HEK293 (cell line): ENCODE measurements at regions not wholly inside any gene's neighbourhood (a gene's known extent, or its start where the extent isn't known, plus 50 kb on each side); places are given as distances from the start of the nearest gene placed in this dataset.

ENCODE experiments used
- CTCF ChIA-PET: fragments of 350-600 bp; formaldehyde crosslinking; extraction: SDS; loops from one replicate; lab custom pipeline; 2021; ENCODE audit warnings: antibody characterized with exemption; lab: Yijun Ruan, JAX
- POLR2A ChIA-PET: fragments of 300-600 bp; formaldehyde crosslinking; extraction: SDS; loops from one replicate; lab custom pipeline; 2020; ENCODE audit warnings: antibody characterized with exemption, inconsistent platforms; lab: Yijun Ruan, JAX
- H3K27ac ChIP-seq: fragments of 200-500 bp; sonication (Bioruptor generic); 2 replicates; pipeline ENCODE4 v1.5.1; 2014; ENCODE audit warnings: low read depth, low read length, control low read depth, inconsistent platforms; ENCODE audit errors: extremely low read depth
- H3K36me3 ChIP-seq, 2 experiments: fragments of 200-500 bp in 1 of 2; sonication (Bioruptor generic) in 1 of 2; 1 replicate in 1 of 2; 2 replicates in 1 of 2; pipeline ENCODE4 v1.5.1; 2014 to 2017; ENCODE audit warnings: inconsistent platforms in 2 of 2, low read length in 2 of 2; ENCODE audit not compliant: control insufficient read depth in 2 of 2, insufficient read depth in 1 of 2
- H3K4me1 ChIP-seq: fragments of 200-500 bp; sonication (Bioruptor generic); 2 replicates; pipeline ENCODE4 v1.5.1; 2014; ENCODE audit warnings: mild to moderate bottlenecking, low read length, inconsistent platforms; ENCODE audit not compliant: control insufficient read depth, insufficient read depth
- H3K4me3 ChIP-seq: 2 replicates; pipeline ENCODE4 v1.5.1; 2011; ENCODE audit warnings: low read depth, mild to moderate bottlenecking, control low read depth, low read length, moderate library complexity
- H3K9me3 ChIP-seq: fragments of 200-500 bp; sonication (Bioruptor generic); 2 replicates; pipeline ENCODE4 v1.5.1; 2014; ENCODE audit warnings: low read depth, low read length, inconsistent platforms; ENCODE audit not compliant: control insufficient read depth, insufficient read depth
- AEBP2 ChIP-seq: fragments of 450-650 bp; formaldehyde crosslinking; IDR thresholded peaks from 2 replicates; pipeline ENCODE4 v1.5.1; 2016; ENCODE audit warnings: missing biosample characterization, missing genetic modification characterization, borderline replicate concordance
- EGR2 ChIP-seq: fragments of 450-650 bp; formaldehyde crosslinking; IDR thresholded peaks from 2 replicates; pipeline ENCODE4 v1.5.1; 2016; ENCODE audit warnings: low read depth, missing biosample characterization, missing genetic modification characterization
- HOXD13 ChIP-seq: sonication (generic); formaldehyde crosslinking; IDR thresholded peaks from 2 replicates; pipeline ENCODE4 v1.8.0; 2022; ENCODE audit warnings: missing genetic modification reagents, borderline replicate concordance
- IKZF3 ChIP-seq: fragments of 450-650 bp; IDR thresholded peaks from 2 replicates; pipeline ENCODE4 v1.5.0; 2018; ENCODE audit warnings: missing biosample characterization, mild to moderate bottlenecking, missing genetic modification characterization, moderate library complexity
- KLF17 ChIP-seq: fragments of 450-650 bp; formaldehyde crosslinking; IDR thresholded peaks from 2 replicates; pipeline ENCODE4 v1.5.1; 2016; ENCODE audit warnings: missing biosample characterization, missing genetic modification characterization
- KLF9 ChIP-seq: fragments of 450-650 bp; formaldehyde crosslinking; IDR thresholded peaks from 2 replicates; pipeline ENCODE4 v1.5.1; 2016; ENCODE audit warnings: missing biosample characterization, missing genetic modification characterization, low read depth
- SCRT2 ChIP-seq: fragments of 450-650 bp; formaldehyde crosslinking; IDR thresholded peaks from 2 replicates; pipeline ENCODE4 v1.5.1; 2016; ENCODE audit warnings: missing biosample characterization, missing genetic modification characterization
- ZBTB8A ChIP-seq: fragments of 450-650 bp; formaldehyde crosslinking; IDR thresholded peaks from 2 replicates; pipeline ENCODE4 v1.5.1; 2016; ENCODE audit warnings: missing biosample characterization, missing genetic modification characterization
- ZNF148 ChIP-seq: fragments of 450-650 bp; formaldehyde crosslinking; IDR thresholded peaks from 2 replicates; pipeline ENCODE4 v1.5.0; 2017; ENCODE audit warnings: missing biosample characterization, missing genetic modification characterization, borderline replicate concordance
- ZNF174 ChIP-seq: fragments of 450-650 bp; formaldehyde crosslinking; IDR thresholded peaks from 2 replicates; pipeline ENCODE4 v1.5.0; 2017; ENCODE audit warnings: missing biosample characterization, mild to moderate bottlenecking, missing genetic modification characterization
- ZNF2 ChIP-seq: fragments of 450-650 bp; formaldehyde crosslinking; IDR thresholded peaks from 2 replicates; pipeline ENCODE4 v1.5.1; 2016; ENCODE audit warnings: missing biosample characterization, missing genetic modification characterization
- ZNF354C ChIP-seq: fragments of 450-650 bp; formaldehyde crosslinking; IDR thresholded peaks from 2 replicates; pipeline ENCODE4 v1.5.1; 2016; ENCODE audit warnings: missing biosample characterization, missing genetic modification characterization, low read depth, borderline replicate concordance
- ZNF37A ChIP-seq: fragments of 450-650 bp; IDR thresholded peaks from 2 replicates; pipeline ENCODE4 v1.5.1; 2018; ENCODE audit warnings: missing biosample characterization, missing genetic modification characterization
- ZNF48 ChIP-seq: fragments of 450-650 bp; formaldehyde crosslinking; IDR thresholded peaks from 2 replicates; pipeline ENCODE4 v1.5.1; 2016; ENCODE audit warnings: missing biosample characterization, missing genetic modification characterization
- ZNF510 ChIP-seq: fragments of 450-650 bp; formaldehyde crosslinking; IDR thresholded peaks from 2 replicates; pipeline ENCODE4 v1.5.1; 2018; ENCODE audit warnings: mild to moderate bottlenecking, missing genetic modification characterization, missing biosample characterization; ENCODE audit not compliant: insufficient replicate concordance
- ZNF521 ChIP-seq: fragments of 450-650 bp; formaldehyde crosslinking; IDR thresholded peaks from 2 replicates; pipeline ENCODE4 v1.5.1; 2017; ENCODE audit warnings: missing biosample characterization, mild to moderate bottlenecking, missing genetic modification characterization
- ZNF529 ChIP-seq: fragments of 450-650 bp; formaldehyde crosslinking; IDR thresholded peaks from 2 replicates; pipeline ENCODE4 v1.5.1; 2017; ENCODE audit warnings: missing genetic modification characterization, missing biosample characterization; ENCODE audit not compliant: insufficient replicate concordance
- ZNF571 ChIP-seq: fragments of 450-650 bp; formaldehyde crosslinking; IDR thresholded peaks from 2 replicates; pipeline ENCODE4 v1.5.0; 2017; ENCODE audit warnings: missing biosample characterization, missing genetic modification characterization
- ZNF645 ChIP-seq: fragments of 450-650 bp; formaldehyde crosslinking; IDR thresholded peaks from 2 replicates; pipeline ENCODE4; 2016; ENCODE audit warnings: missing biosample characterization, missing genetic modification characterization
- ZNF843 ChIP-seq: fragments of 450-650 bp; formaldehyde crosslinking; IDR thresholded peaks from 2 replicates; pipeline ENCODE4 v1.5.1; 2016; ENCODE audit warnings: missing biosample characterization, missing genetic modification characterization
- ZXDB ChIP-seq: fragments of 450-650 bp; formaldehyde crosslinking; IDR thresholded peaks from 2 replicates; pipeline ENCODE4 v1.5.1; 2016; ENCODE audit warnings: missing biosample characterization, missing genetic modification characterization

GRCh38 chr6:158259136-158259535 is 53.1 kb upstream of the TULP4 start:
- CTCF ChIA-PET, result no interaction called here

GRCh38 chr6:158259845-158260244 is 52.4 kb upstream of the TULP4 start:
- TF ChIP-seq ZNF571 (no peak), AEBP2 (tag by site-specific recombination) (no peak), KLF9 (tag by site-specific recombination) (no peak), EGR2 (no peak), ZNF843 (tag by site-specific recombination) (no peak), ZNF2 (no peak), ZNF174 (tag by site-specific recombination) (no peak)
- TF ChIP-seq, all 188 proteins: peak for 0
- ChIA-PET CTCF (no interaction called here), POLR2A (no interaction called here)
- no peaks in the 10 kb centered on the region for H3K4me1 ChIP-seq
- H3K9me3 ChIP-seq, result no peaks in the 10 kb centered on the region
- H3K36me3 ChIP-seq, result peaks cover 0 to 6% of the 10 kb centered on the region in 2 experiments; a peak in 1 of 3 replicates
- no peak overlapping the region for H3K4me3 ChIP-seq
- no peak overlapping the region for H3K27ac ChIP-seq

More at GRCh38 chr6:158259136-158259535, 53.1 kb upstream of the TULP4 start:
- Histone ChIP-seq H3K27ac (no peak overlapping the region), H3K36me3 (peaks cover 0 to 6% of the 10 kb centered on the region in 2 experiments; a peak in 1 of 3 replicates), H3K4me1 (no peaks in the 10 kb centered on the region), H3K4me3 (no peak overlapping the region), H3K9me3 (no peaks in the 10 kb centered on the region)
- POLR2A ChIA-PET, result no interaction called here
- TF ChIP-seq ZNF354C (tag by site-specific recombination), result no peak
- TF ChIP-seq IKZF3 (tag by site-specific recombination), result no peak
- TF ChIP-seq ZNF148, result no peak
- TF ChIP-seq ZNF529 (tag by site-specific recombination), result no peak
- no peak for TF ChIP-seq ZNF48
- TF ChIP-seq SCRT2, result no peak
- no peak for TF ChIP-seq KLF17
- TF ChIP-seq ZXDB (tag by site-specific recombination), result no peak
- no peak for TF ChIP-seq ZNF37A (tag by site-specific recombination)
- TF ChIP-seq ZNF645, result no peak
- TF ChIP-seq ZBTB8A, result no peak

- TF ChIP-seq HOXD13 (CRISPR knock-in tag) (no peak), ZNF510 (tag by site-specific recombination) (no peak), ZNF843 (tag by site-specific recombination) (no peak), ZNF521 (no peak)
- CTCF ChIA-PET, result interaction anchor here (1.0 kb wide), 1 partner anchor 175 kb away, joined by 3 read pairs; no protein-coding TSS in a partner anchor
- POLR2A ChIA-PET, result no interaction called here
- no peak overlapping the region for H3K4me3 ChIP-seq
- peaks cover 0 to 10% of the 10 kb centered on the region in 2 experiments; a peak in 1 of 3 replicates for H3K36me3 ChIP-seq
- H3K9me3 ChIP-seq, result no peaks in the 10 kb centered on the region
- no peaks in the 10 kb centered on the region for H3K4me1 ChIP-seq
- H3K27ac ChIP-seq, result no peak overlapping the region
These were observed 50.2 kb upstream of the TULP4 start for GRCh38 chr6:158262082-158262481.
